Myocyte (in vitro differentiated cells): ENCODE measurements at regions not wholly inside any gene's neighbourhood (a gene's known extent, or its start where the extent isn't known, plus 50 kb on each side); places are given as distances from the start of the nearest gene placed in this dataset.

ENCODE experiments used
- DNase-seq: peaks from one replicate; pipeline ENCODE4 v3.0.0-alpha.2; 2012; ENCODE audit warnings: low read depth

GRCh38 chr4:152117520-152117919 is 356.7 kb upstream of the GATB start:
- no peak for DNase-seq

- no peak for DNase-seq
Observed at GRCh38 chr4:152117054-152117453, 356.2 kb upstream of the GATB start.

GRCh38 chr4:152115794-152116193 is 355.0 kb upstream of the GATB start:
- DNase-seq = no peak

- DNase-seq = no peak
Observed at GRCh38 chr4:152115118-152115517, 354.3 kb upstream of the GATB start.

GRCh38 chr4:152114562-152114961 is 353.8 kb upstream of the GATB start:
- DNase-seq = no peak

- no peak for DNase-seq
Observed at GRCh38 chr4:152112887-152113286, 352.1 kb upstream of the GATB start.

GRCh38 chr4:152112190-152112589 is 351.4 kb upstream of the GATB start:
- DNase-seq = no peak

- no peak for DNase-seq
Observed at GRCh38 chr4:152110780-152111179, 350.0 kb upstream of the GATB start.

- DNase-seq = peak; percentile 56
Observed at GRCh38 chr4:152109531-152110509, 349.0 kb upstream of the GATB start.

- no peak for DNase-seq
Observed at GRCh38 chr4:152107736-152108500, 347.1 kb upstream of the GATB start.

- peak; percentile 83 for DNase-seq
Observed at GRCh38 chr4:152106781-152107321, 346.0 kb upstream of the GATB start.

GRCh38 chr4:152106113-152106763 is 345.4 kb upstream of the GATB start:
- DNase-seq = peak; percentile 91

- DNase-seq = no peak
Observed at GRCh38 chr4:152104901-152105357, 344.1 kb upstream of the GATB start.

- DNase-seq = no peak
Observed at GRCh38 chr4:152104356-152104755, 343.5 kb upstream of the GATB start.

GRCh38 chr4:152103181-152103901 is 342.5 kb upstream of the GATB start:
- DNase-seq = no peak

GRCh38 chr4:152102436-152103000 is 341.7 kb upstream of the GATB start:
- DNase-seq = no peak

GRCh38 chr4:152101556-152102435 is 341.0 kb upstream of the GATB start:
- DNase-seq = no peak

- peak; percentile 48 for DNase-seq
Observed at GRCh38 chr4:152100379-152101201, 339.8 kb upstream of the GATB start.
